ENCODE measurements at regions not wholly inside any gene's neighbourhood (a gene's known extent, or its start where the extent isn't known, plus 50 kb on each side); places are given as distances from the start of the nearest gene placed in this dataset.

DNA sequence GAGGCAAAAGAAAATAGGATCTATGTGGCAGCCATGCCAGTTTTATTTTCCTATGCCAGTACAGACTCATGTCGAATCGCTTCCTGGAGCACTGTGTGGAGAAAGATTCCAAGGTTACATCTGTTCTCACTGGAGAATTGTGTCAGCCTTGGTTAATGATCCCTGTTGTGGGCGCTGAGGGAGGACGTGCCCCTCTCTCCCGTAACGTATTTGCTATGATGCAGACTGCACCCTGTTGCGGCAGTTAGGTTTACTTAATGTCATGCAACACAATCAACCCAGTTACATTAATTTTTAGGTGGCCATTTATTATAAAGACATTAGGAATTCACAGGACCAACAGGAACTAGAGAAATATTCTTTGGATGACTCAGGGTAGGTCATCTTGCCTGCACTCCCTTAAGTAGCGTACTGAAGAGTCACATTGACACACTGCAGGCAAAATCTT, 892.9 kb downstream of the EFNB2 start:
- DNase-seq = no peak

GRCh38 chr13:105641121-105641520, 894.3 kb downstream of the EFNB2 start:
- DNase-seq = no peak

DNA sequence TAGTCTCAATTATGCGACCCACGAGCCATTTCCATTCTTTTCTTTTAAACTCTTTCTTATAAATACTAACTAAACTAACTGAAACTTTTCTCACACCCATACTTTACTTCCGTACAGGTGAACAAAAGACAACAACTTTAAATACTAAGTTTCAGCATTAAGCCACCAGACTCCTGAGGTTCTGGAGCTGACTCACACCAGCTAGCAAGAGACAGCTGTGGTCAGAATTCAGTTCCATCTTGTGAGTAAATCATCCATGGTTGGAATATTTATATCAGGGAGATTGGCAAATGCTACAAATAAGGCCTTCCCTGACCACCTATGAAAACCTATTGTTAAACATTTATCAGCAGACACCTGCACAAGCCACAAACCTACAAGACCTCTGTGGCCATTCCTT, 897.0 kb downstream of the EFNB2 start:
- DNase-seq = no peak

GRCh38 chr13:105634059-105634458, 901.4 kb downstream of the EFNB2 start:
- no peak for DNase-seq

DNA sequence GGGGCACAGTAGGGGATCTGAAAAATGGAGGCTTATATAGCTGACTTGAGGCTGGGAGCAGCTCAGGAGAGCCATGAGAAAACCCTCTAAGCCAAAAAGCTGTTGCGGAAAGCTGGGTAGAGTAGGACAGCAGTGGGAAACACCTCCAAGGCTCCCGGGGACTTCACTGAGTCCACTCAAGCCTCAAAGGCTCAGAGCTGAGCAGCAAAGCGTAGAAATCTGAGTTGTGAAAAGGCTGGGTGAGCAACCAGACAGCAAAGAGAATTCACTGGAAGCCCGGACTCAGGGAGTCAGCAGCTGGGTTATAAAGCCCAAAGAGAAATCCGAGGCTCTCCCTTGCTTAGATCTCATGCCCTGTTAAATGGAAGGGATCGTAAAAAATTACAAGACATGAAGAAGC, 905.0 kb downstream of the EFNB2 start:
- DNase-seq = no peak

- no peak for DNase-seq
Observed at GRCh38 chr13:105627270-105627669, 908.2 kb downstream of the EFNB2 start.

GRCh38 chr13:105625691-105626090, 909.8 kb downstream of the EFNB2 start:
- DNase-seq = no peak

GRCh38 chr13:105616333-105617075, 919.0 kb downstream of the EFNB2 start:
- DNase-seq = no peak

DNA sequence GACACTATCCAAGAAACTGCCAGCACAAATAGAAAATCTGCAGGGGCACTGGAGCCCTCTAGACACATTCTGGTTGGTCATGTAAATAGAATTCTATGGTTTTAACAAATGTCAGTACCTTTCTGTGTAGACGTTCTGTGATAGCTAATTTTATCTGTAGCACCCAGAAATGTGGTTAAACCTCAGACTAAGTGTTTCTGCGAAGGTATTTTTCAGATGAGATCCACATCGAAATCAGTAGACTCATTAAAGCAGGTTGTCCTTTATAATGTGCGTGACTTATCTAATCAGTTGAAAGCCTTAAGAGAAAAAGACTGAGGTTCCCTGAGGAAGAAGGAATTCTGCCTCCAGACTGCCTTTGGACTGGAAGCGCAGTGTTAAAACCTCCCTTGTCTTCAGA, 922.9 kb downstream of the EFNB2 start:
- DNase-seq = no peak

DNA sequence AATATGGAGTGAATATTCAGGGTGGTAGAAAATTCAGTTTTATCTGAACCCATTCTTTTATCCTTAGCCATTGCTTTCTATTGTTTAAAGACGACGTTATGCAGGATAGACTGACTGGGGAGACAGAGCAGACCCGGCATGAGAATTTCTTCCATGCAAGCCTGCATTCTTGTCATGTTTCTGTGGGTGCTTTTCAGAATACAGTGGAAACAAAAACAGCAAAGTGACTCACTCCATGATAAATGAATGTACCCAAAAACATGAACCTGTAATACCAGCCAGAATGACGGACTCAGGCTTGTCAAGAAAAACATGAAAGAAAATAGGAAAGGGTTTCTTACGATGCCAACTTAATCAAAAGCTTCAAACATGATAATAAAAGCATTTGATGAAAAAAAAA, 924.0 kb downstream of the EFNB2 start:
- no peak for DNase-seq

- no peak for DNase-seq
Observed at GRCh38 chr13:105608104-105608503, 927.4 kb downstream of the EFNB2 start.

DNA sequence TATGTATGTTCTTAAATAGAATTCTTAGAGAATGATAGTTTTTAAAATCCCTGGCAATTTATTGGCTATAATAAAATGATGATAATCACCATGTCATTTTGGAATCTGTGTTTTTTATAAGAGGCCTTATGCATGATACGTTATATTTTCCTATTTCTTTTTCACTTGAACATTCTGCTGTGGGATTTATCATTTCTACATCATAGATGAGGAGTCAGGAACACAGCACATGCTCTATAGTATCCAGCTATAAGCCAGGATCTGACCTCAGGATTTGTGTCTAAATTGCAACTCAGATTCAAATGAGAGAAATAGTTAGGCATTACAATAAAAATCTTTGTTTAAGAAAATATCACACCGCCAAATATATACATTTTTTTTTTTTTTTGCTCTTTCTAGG, 928.0 kb downstream of the EFNB2 start:
- DNase-seq = no peak

DNA sequence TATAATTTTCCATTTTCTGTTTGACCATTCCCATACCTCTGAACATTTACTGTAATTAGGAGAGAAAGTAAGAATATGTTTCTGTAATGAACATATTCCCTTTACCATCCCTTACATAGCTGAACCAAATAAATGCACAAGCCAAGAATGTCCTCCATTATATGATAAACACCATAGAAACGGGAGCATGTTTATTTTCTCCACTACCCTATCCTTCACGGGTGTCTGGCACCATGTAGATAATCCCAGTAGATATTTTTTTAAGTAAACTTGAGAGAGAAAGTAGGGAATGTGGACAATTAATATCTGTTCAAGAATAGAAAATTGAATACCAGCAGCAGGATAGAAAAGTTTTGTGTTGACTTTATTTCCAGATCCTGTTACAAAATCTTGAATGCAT, 928.4 kb downstream of the EFNB2 start:
- DNase-seq = no peak

DNA sequence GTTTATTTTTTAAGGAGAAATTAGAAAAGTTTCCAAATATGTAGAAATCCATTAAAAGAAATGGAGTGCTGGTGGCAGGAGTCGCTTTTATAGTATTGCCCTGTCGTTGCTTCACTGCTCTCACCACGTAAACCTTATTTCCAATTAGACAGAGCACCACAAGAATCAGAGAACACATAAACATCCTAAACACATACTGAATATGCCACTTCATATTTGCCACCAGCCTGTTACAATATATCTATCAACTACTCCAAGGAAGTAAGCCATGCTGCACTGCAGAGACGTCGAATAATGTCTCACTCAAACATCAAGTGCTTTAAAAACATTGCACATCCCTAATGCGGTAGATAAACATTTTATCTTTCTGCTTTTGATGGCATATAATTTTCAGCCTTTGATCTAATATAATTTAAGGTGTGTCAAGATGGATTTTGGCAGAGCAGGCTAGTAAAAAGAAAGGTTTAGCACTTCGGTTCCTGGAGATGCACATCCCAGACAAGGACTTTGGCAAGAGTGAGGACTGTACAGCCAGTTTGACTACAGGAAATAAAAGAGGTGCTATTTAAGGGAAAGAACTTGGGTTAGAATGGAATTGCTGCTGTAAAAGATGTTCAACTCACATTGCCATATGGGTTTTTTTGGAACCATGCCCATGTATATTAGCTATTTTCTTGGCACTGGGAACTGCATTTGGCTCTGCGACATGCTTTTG, 932.3 kb downstream of the EFNB2 start:
- DNase-seq = no peak

DNA sequence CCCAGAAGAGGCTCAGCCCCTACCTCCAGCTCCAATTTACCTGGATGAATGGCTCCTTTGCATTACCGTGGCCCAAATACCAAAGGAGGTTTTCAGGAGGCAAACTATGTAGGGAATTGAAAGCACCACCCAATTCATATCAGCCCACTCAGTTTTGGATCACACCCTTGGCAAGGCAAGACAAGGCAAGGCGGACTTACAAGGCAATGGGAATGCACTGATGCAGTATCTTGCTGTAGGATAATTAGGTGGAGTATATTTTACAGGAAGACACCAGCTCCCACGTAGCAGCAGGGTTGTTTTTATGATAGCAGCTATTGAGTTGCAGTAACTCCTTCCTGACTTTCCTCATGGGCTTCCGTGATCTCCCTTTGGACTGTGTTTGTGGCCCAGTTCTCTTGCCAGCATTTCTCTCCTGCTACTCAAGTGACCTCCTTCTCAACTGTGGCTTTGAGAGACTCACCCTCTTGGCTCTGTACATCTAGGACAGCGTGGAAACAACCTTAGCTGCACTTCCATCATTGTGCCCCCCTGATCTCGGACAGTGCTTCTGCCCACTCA, 935.9 kb downstream of the EFNB2 start:
- DNase-seq = no peak

DNA sequence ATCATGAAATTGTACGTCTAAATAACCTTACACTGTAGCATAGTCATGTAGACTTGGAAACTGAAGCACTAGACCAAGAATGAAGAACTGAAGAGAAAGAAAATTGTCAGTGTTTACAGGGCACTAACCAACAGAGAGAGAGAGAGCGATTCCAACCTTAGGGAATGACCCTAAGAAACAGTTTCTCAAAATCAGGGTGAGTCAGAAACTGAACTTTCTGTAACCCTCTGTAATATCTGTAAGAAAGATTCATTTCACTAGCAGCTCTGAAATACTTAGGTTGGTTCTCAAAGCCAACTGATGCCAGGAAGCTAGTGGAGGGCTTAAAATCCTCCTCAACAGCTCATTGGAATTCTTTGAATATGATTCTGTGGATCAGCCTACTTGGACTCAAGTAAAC, 936.9 kb downstream of the EFNB2 start:
- DNase-seq = no peak

DNA sequence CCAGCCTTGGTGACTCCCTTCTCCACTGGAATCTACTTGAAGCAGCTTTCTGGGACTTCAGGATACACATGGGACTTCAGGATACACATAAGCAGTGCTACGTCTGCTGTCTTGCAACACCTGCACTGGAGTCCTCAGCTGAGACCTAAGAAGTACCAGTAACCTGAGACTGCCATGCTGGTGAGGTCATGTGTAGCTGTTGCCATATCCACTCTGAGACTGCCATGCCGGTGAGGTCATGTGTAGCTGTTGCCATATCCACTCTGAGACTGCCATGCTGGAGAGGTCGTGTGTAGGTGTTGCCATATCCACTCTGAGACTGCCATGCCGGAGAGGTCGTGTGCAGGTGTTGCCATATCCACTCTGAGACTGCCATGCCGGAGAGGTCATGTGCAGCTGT, 937.9 kb downstream of the EFNB2 start:
- no peak for DNase-seq

DNA sequence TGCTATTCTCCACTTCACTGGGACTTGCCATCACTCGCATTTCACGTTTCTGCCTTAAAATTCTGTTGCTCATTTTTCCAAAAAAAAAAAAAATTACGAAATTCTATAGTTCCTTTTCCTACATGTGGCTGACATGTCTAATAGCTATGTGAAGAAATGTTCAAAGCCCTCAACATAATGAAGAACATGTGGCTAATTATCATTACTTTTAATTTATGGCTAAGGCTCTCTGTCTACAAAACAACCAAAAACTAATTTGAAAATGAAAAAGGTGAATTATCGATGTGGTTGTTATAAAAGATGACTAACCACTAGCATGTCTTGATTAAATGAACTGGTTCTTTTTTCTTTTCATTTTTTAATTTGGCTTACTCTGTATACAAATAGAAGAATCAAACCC, 940.0 kb downstream of the EFNB2 start:
- DNase-seq = no peak

DNA sequence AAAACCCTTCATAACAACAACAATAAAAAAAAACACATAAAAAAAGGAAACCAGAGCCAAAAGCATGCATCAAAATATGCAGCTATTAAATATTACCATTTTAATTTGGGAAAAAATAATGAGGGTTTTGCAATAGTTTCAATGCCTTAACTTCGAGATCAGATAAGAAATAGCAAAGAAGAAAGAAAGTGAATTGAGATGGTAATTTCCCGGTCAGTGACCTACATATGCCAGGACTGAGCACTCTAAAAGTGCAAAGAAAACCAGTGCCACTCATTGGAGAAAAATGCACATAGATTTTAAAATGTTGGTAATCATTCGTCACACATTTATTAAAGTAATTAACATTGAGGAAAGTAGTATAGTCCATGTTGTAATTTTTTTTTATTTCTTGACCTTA, 944.2 kb downstream of the EFNB2 start:
- DNase-seq = no peak

- no peak for DNase-seq
Observed at GRCh38 chr13:105587786-105588185, 947.7 kb downstream of the EFNB2 start.

GRCh38 chr13:105579821-105580710, 955.4 kb downstream of the EFNB2 start:
- peak in 1 of 2 experiments; percentile 4 for DNase-seq

- no peak for DNase-seq
Observed at GRCh38 chr13:105573136-105573535, 962.3 kb downstream of the EFNB2 start.

- DNase-seq = no peak
Observed at GRCh38 chr13:105572401-105572800, 963.1 kb downstream of the EFNB2 start.
